GOT3 (cell line): ENCODE measurements at regions not wholly inside any gene's neighbourhood (a gene's known extent, or its start where the extent isn't known, plus 50 kb on each side); places are given as distances from the start of the nearest gene placed in this dataset.
"Not testable (repeated sequence)": the region's sequence is repeated elsewhere in the genome, so short reads cannot be mapped to it uniquely, and the experiment has no call there.

ENCODE experiments used
- DNase-seq: peaks from one replicate; lab custom pipeline; 2025; ENCODE audit warnings: mixed read lengths; lab: John Stamatoyannopoulos, UW

GRCh38 chr4:66404141-66404540, 733.9 kb upstream of the EPHA5 start:
- DNase-seq = no peak

GRCh38 chr4:66376921-66377320, 706.6 kb upstream of the EPHA5 start:
- DNase-seq = no peak

GRCh38 chr4:66376396-66376795, 706.1 kb upstream of the EPHA5 start:
- no peak for DNase-seq

- DNase-seq = no peak
Observed at GRCh38 chr4:66373268-66373667, 703.0 kb upstream of the EPHA5 start.

- no peak for DNase-seq
Observed at GRCh38 chr4:66372706-66373105, 702.4 kb upstream of the EPHA5 start.

GRCh38 chr4:66367043-66367660, 696.9 kb upstream of the EPHA5 start:
- DNase-seq = no peak

GRCh38 chr4:66360395-66360794, 690.1 kb upstream of the EPHA5 start:
- DNase-seq = not testable (repeated sequence)

- no peak for DNase-seq
Observed at GRCh38 chr4:66357316-66357715, 687.0 kb upstream of the EPHA5 start.

- no peak for DNase-seq
Observed at GRCh38 chr4:66355328-66355727, 685.0 kb upstream of the EPHA5 start.

GRCh38 chr4:66351761-66352160, 681.5 kb upstream of the EPHA5 start:
- DNase-seq = no peak

GRCh38 chr4:66340286-66340893, 670.1 kb upstream of the EPHA5 start:
- no peak for DNase-seq

- no peak for DNase-seq
Observed at GRCh38 chr4:66339007-66339406, 668.7 kb upstream of the EPHA5 start.

GRCh38 chr4:66331761-66332160, 661.5 kb upstream of the EPHA5 start:
- DNase-seq = no peak

- no peak for DNase-seq
Observed at GRCh38 chr4:66330125-66330524, 659.8 kb upstream of the EPHA5 start.

GRCh38 chr4:66328803-66329574, 658.7 kb upstream of the EPHA5 start:
- DNase-seq = no peak

GRCh38 chr4:66307641-66308438, 637.6 kb upstream of the EPHA5 start:
- no peak for DNase-seq

GRCh38 chr4:66300336-66300934, 630.1 kb upstream of the EPHA5 start:
- no peak for DNase-seq

GRCh38 chr4:66298569-66298968, 628.3 kb upstream of the EPHA5 start:
- no peak for DNase-seq

- DNase-seq = no peak
Observed at GRCh38 chr4:66297703-66298102, 627.4 kb upstream of the EPHA5 start.

GRCh38 chr4:66294638-66295037, 624.3 kb upstream of the EPHA5 start:
- no peak for DNase-seq

- no peak for DNase-seq
Observed at GRCh38 chr4:66284991-66285451, 614.7 kb upstream of the EPHA5 start.

- no peak for DNase-seq
Observed at GRCh38 chr4:66279084-66279483, 608.8 kb upstream of the EPHA5 start.
